SK-N-MC (cell line): ENCODE measurements at regions not wholly inside any gene's neighbourhood (a gene's known extent, or its start where the extent isn't known, plus 50 kb on each side); places are given as distances from the start of the nearest gene placed in this dataset.

Experiments
- EZH2 ChIP-seq: fragments of 200-600 bp; sonication (generic); IDR thresholded peaks from one replicate; pipeline ENCODE4 v1.6.1; 2017; ENCODE audit warnings: antibody characterized with exemption
- POLR2AphosphoS5 ChIP-seq: IDR thresholded peaks from 2 replicates; pipeline ENCODE4 v1.6.1; 2012; ENCODE audit warnings: mild to moderate bottlenecking, low read depth, low read length, borderline replicate concordance

DNA sequence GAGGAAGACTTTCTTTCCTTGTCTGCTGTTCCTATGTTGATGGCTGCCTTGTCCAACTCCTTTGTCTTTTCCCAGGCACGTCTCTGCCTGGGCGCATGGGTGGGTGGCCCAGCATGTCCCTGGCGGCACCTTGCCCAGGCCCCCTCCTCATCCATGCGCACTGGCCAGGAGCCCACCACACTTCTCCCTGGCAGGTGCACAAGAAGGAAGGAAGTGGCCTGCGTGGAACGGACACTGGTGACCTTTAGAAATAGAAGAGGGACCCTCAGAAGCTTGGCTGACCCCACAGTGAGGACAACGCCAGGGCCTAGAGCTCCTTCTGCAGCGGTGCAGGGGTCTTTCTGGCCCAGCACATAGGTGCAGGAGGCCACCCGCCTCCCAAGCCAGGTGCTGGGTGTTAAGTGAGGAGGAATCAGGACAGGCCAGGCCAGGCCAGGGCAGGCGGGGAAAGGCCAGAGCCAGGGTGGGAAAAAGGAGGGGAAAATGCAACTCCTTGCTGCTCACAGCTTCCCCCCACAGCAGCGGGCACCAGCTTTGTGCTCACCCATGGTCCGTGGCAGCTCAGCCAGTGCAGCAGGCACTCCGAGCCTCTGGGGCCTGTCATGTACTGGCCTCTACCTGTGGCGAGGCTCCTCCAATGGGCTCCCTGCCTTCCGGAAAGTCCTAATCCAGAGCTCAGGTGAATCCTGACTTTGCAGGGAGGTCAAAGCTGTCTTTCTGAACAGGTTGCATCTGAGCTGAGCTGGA is 104.0 kb downstream of the SOX1 start:
- no peak for TF ChIP-seq POLR2AphosphoS5
- no peak for TF ChIP-seq EZH2
